ENCODE measurements at regions not wholly inside any gene's neighbourhood (a gene's known extent, or its start where the extent isn't known, plus 50 kb on each side); places are given as distances from the start of the nearest gene placed in this dataset.
A peak's percentile ranks its signal among the peaks of the same experiment; 100 is the strongest.

DNA sequence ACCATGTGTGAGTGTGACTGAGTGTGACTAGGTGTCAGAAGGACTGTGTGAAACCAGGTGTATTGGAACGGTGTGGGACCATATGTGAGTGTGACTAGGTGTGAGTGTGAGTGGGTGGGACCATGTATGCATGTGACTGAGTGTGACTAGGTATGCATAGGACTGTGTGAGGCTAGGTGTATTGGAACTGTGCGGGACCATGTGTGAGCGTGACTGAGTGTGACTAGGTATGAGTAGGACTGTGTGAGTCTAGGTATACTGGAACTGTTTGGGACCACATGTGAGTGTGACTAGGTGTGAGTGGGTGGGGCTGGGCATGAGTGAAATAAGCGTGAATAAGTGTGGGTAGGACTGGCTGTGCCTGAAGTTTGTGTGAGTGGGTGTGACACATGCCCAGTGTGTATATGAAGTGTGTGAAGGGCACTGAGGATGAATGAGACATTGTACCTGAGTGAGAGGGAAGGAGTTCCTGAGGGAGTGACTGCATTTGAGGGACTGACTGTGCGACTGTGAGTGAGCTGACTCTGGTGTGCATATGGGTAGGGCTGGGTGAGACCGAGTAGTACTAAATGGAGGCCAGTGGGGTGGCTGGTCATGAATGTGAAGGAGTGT is 247.0 kb upstream of the CCDC54 start:
- Histone ChIP-seq H3K36me3 (no peaks in the 10 kb centered on the region), H3K27ac (no peak overlapping the region), H3K4me1 (no peaks in the 10 kb centered on the region), H3K9me3 (no peaks in the 10 kb centered on the region), H3K4me3 (no peak overlapping the region), H3K27me3 (no peaks in the 10 kb centered on the region)
- intact Hi-C loops (cut with DNase I), result no loop called here
- peak; percentile 46 for ATAC-seq
- TF ChIP-seq, protein P1, sequence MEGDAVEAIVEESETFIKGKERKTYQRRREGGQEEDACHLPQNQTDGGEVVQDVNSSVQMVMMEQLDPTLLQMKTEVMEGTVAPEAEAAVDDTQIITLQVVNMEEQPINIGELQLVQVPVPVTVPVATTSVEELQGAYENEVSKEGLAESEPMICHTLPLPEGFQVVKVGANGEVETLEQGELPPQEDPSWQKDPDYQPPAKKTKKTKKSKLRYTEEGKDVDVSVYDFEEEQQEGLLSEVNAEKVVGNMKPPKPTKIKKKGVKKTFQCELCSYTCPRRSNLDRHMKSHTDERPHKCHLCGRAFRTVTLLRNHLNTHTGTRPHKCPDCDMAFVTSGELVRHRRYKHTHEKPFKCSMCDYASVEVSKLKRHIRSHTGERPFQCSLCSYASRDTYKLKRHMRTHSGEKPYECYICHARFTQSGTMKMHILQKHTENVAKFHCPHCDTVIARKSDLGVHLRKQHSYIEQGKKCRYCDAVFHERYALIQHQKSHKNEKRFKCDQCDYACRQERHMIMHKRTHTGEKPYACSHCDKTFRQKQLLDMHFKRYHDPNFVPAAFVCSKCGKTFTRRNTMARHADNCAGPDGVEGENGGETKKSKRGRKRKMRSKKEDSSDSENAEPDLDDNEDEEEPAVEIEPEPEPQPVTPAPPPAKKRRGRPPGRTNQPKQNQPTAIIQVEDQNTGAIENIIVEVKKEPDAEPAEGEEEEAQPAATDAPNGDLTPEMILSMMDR (IDR thresholded peaks at IDR 0.05), result no peak
- DNase-seq, result no peak

DNA sequence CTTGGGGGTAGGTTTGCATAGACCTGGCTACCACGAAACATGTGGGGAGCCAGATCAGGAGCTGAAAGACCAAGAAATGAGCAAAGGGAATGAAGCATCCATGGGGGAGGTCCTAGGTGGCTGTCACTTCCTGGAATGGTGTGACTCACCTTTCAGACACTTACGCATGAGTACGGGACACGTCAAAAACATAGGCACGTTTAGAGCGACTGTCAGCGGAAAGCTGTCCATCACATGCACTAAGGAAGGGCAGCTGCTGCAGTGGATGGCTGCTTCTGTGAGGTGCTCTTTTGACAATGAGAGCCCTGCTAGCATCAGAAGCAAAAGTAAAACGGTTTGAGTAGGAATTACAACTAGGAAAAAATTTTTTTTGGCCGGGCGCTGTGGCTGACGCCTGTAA is 244.6 kb upstream of the CCDC54 start:
- no peaks in the 10 kb centered on the region for H3K27me3 ChIP-seq
- H3K4me3 ChIP-seq, result no peak overlapping the region
- H3K9me3 ChIP-seq, result no peaks in the 10 kb centered on the region
- intact Hi-C loops (cut with DNase I), result no loop called here
- H3K27ac ChIP-seq, result no peak overlapping the region
- H3K4me1 ChIP-seq, result no peaks in the 10 kb centered on the region
- TF ChIP-seq, protein P1 (IDR thresholded peaks at IDR 0.05), result no peak
- DNase-seq (no peak), ATAC-seq (no peak)
- no peaks in the 10 kb centered on the region for H3K36me3 ChIP-seq

DNA sequence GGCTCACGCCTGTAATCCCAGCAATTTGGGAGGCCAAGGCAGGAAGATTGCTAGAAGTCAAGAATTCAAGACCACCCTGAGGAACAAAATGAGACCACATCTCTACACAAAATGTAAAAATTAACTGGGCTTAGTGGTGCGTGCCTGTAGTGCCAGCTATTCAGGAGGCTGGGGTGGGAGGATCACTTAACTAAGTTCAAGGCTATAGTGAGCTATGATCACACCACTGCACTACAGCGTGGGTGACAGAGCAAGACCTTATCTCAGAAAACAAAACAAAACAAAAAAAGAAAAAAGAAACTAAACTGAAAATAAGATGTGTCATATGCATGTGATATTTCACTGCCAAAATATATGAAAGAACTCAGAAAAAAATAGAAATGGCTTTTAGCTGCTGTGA is 243.3 kb upstream of the CCDC54 start:
- DNase-seq (no peak), ATAC-seq (no peak)
- intact Hi-C loops (cut with DNase I), result no loop called here
- no peaks in the 10 kb centered on the region for H3K36me3 ChIP-seq
- no peak overlapping the region for H3K27ac ChIP-seq
- TF ChIP-seq, protein P1 (IDR thresholded peaks at IDR 0.05), result no peak
- H3K4me3 ChIP-seq, result no peak overlapping the region
- no peaks in the 10 kb centered on the region for H3K4me1 ChIP-seq
- H3K9me3 ChIP-seq, result no peaks in the 10 kb centered on the region
- no peaks in the 10 kb centered on the region for H3K27me3 ChIP-seq

DNA sequence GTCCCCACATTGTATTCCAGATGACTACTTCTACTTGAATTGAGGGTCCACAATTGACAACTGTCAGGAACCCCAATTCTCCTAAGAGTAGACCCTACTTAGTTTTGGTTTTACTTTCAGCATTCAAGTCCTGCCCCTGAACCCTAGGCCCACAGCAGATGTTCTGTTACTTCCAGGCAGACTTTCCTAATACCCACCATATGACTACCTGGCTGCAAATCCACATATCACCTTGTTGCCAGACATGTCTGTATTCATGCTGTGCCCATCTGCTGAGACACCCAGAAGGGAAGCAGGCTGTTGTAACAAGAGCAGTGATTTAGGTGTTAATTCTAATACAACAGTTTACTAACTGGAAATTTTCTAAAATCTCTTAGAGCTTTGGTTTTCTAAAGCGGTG is 235.1 kb upstream of the CCDC54 start:
- Histone ChIP-seq H3K27ac (no peak overlapping the region), H3K4me1 (no peaks in the 10 kb centered on the region), H3K36me3 (no peaks in the 10 kb centered on the region), H3K4me3 (no peak overlapping the region), H3K9me3 (no peaks in the 10 kb centered on the region), H3K27me3 (no peaks in the 10 kb centered on the region)
- TF ChIP-seq, protein P1 (IDR thresholded peaks at IDR 0.05), result no peak
- ATAC-seq (no peak), DNase-seq (no peak)
- intact Hi-C loops (cut with DNase I), result no loop called here

DNA sequence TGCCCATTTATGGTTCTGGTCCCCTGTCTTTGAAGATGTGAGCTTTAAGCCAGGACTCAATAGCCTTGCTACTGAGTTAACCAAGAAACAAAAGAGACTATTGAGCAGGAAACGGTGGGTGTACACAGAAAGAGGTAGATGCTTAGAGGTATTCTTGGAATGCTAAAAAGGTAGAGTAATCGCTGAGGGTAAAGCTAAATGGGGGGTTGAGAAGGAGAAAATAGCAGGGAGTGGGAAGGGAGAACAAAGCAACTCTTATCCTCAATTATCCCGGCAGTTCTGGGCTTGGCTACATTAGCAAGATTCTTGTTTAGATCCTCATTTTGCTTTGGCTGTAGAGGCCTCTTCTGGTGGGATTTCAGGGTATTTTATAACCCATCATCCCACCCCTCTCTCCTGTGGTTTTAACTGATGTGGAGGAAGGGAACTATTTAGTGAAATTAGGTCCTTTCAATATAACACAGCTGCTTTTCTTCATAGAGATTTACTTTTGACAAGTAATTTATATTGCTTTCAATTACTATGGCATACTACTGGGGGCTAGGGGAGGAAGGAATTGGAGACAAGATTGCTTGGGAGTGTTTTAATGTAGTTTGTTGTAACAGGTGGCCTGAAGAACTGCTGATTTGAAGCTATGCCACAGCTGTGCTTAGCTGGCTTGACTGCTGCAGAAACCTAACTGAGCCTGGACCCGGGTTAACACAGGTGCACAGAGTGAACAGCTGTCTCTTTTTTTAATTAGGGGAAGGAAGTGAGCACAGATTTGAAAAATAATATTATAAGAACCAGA is 234.3 kb upstream of the CCDC54 start:
- ATAC-seq (no peak), DNase-seq (no peak)
- H3K36me3 ChIP-seq, result no peaks in the 10 kb centered on the region
- no peaks in the 10 kb centered on the region for H3K9me3 ChIP-seq
- H3K4me3 ChIP-seq, result no peak overlapping the region
- H3K4me1 ChIP-seq, result no peaks in the 10 kb centered on the region
- H3K27me3 ChIP-seq, result no peaks in the 10 kb centered on the region
- intact Hi-C loops (cut with DNase I), result no loop called here
- no peak overlapping the region for H3K27ac ChIP-seq
- TF ChIP-seq, protein P1 (IDR thresholded peaks at IDR 0.05), result no peak
